ENCODE measurements at regions not wholly inside any gene's neighbourhood (a gene's known extent, or its start where the extent isn't known, plus 50 kb on each side); places are given as distances from the start of the nearest gene placed in this dataset.

DNA sequence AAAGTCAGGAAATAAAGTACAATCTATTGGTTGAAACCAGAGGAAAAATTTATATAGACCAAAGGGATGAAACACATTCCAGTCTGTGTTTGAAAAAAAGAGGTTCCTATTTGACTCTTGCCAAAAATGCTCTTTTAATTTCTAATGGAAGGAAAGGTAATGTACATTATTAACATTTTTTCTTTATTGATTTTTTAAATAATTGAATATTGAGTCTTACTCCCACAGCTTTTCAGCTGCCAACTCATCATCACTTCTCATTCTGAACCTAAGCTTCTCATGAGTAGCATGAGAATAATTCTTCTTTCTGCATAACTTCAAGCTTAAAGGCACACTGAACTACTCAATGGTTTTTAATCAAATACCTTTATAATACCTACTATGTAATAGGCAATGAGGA lies 49.8 kb upstream of the FHIP2A start:
- no peak for DNase-seq

All from Kasumi-1 (cell line).